Vagina (tissue), 2 donors: ENCODE measurements at regions not wholly inside any gene's neighbourhood (a gene's known extent, or its start where the extent isn't known, plus 50 kb on each side); places are given as distances from the start of the nearest gene placed in this dataset.

Experiments
- CTCF ChIP-seq, 3 experiments: fragments of 450-650 bp in 2 of 3; fragments of 200-600 bp in 1 of 3; sonication (generic) in 1 of 3; IDR thresholded peaks; one replicate each; pipeline ENCODE4 v1.5.1; 2017 to 2019; ENCODE audit warnings: antibody characterized with exemption in 3 of 3, mild to moderate bottlenecking in 2 of 3, moderate library complexity in 2 of 3
- POLR2A ChIP-seq, 2 donors: fragments of 450-650 bp; IDR thresholded peaks; one replicate each; pipeline ENCODE4 v1.6.1; 2017; ENCODE audit warnings: antibody characterized with exemption in 2 of 2, mild to moderate bottlenecking in 2 of 2, moderate library complexity in 2 of 2
- POLR2AphosphoS5 ChIP-seq, 2 donors: sonication (generic); formaldehyde crosslinking; IDR thresholded peaks; one replicate each; pipeline ENCODE4 v1.9.0; 2017; ENCODE audit warnings: antibody characterized with exemption in 2 of 2, mild to moderate bottlenecking in 2 of 2, low read depth in 1 of 2; ENCODE audit not compliant: insufficient read depth in 1 of 2

GRCh38 chr7:91357379-91357778, 93.1 kb downstream of the FZD1 start:
- TF ChIP-seq CTCF (IDR thresholded peaks at IDR 0.05): no peak
- TF ChIP-seq POLR2A (IDR thresholded peaks at IDR 0.05): no peak
- TF ChIP-seq POLR2AphosphoS5 (IDR thresholded peaks at IDR 0.05; ENCODE audit: insufficient read depth in 1 of 2, low read depth in 1 of 2): no peak
